GM23338 (cell line): ENCODE measurements at regions not wholly inside any gene's neighbourhood (a gene's known extent, or its start where the extent isn't known, plus 50 kb on each side); places are given as distances from the start of the nearest gene placed in this dataset.

Experiments used
- ATAC-seq: fragments of 200-7000 bp; cut with Tn5 transposase; 3 replicates; pipeline ENCODE4 v1.9.1; 2020
- DNase-seq: peaks from one replicate; pipeline ENCODE4 v3.0.0-alpha.2; 2015; ENCODE audit warnings: low spot score
- H2AFZ ChIP-seq: fragments of 200-600 bp; sonication (generic); 2 replicates; pipeline ENCODE4 v1.8.0; 2016; ENCODE audit warnings: antibody characterized with exemption, mild to moderate bottlenecking, moderate library complexity
- H3F3A ChIP-seq: fragments of 200-600 bp; sonication (generic); replicated peaks from 2 replicates; pipeline ENCODE4 v1.8.0; 2017; ENCODE audit warnings: antibody characterized with exemption, mixed run types, low read depth
- H3K27ac ChIP-seq: fragments of 200-600 bp; sonication (generic); 2 replicates; pipeline ENCODE4 v1.6.1; 2016; ENCODE audit warnings: low read depth
- H3K27me3 ChIP-seq: fragments of 200-600 bp; sonication (generic); 2 replicates; pipeline ENCODE4 v1.8.0; 2016; ENCODE audit warnings: mild to moderate bottlenecking, mixed run types, moderate library complexity; ENCODE audit not compliant: insufficient read depth
- H3K36me3 ChIP-seq: fragments of 200-600 bp; sonication (generic); 2 replicates; pipeline ENCODE4 v1.8.0; 2016; ENCODE audit warnings: mild to moderate bottlenecking; ENCODE audit not compliant: insufficient read depth
- H3K4me1 ChIP-seq: fragments of 200-600 bp; sonication (generic); 2 replicates; pipeline ENCODE4 v1.8.0; 2016; ENCODE audit warnings: mild to moderate bottlenecking, moderate library complexity; ENCODE audit not compliant: insufficient read depth
- H3K4me2 ChIP-seq: fragments of 200-600 bp; sonication (generic); 2 replicates; pipeline ENCODE4 v1.7.1; 2017; ENCODE audit warnings: mixed run types
- H3K4me3 ChIP-seq: fragments of 200-600 bp; sonication (generic); 2 replicates; pipeline ENCODE4 v1.6.1; 2016; ENCODE audit warnings: mixed run types
- H3K79me2 ChIP-seq: fragments of 200-600 bp; sonication (generic); replicated peaks from 2 replicates; pipeline ENCODE4 v1.8.0; 2017; ENCODE audit warnings: mild to moderate bottlenecking; ENCODE audit not compliant: insufficient read depth
- H3K9me2 ChIP-seq: fragments of 200-600 bp; sonication (generic); 2 replicates; pipeline ENCODE4 v1.8.0; 2017; ENCODE audit not compliant: insufficient read depth
- H4K20me1 ChIP-seq: fragments of 200-600 bp; sonication (generic); replicated peaks from 2 replicates; pipeline ENCODE4 v1.8.0; 2017; ENCODE audit warnings: mild to moderate bottlenecking; ENCODE audit not compliant: insufficient read depth
- H3K27ac Mint-ChIP-seq: 2 replicates; pipeline ENCODE4 v1.8.0; 2020; ENCODE audit warnings: inconsistent platforms, mild to moderate bottlenecking, moderate library complexity, mixed read lengths
- H3K27me3 Mint-ChIP-seq: 3 replicates; pipeline ENCODE4 v1.8.0; 2022; ENCODE audit warnings: low read depth, mild to moderate bottlenecking, moderate library complexity, mixed read lengths, inconsistent platforms; ENCODE audit not compliant: insufficient read depth, poor library complexity
- H3K36me3 Mint-ChIP-seq: 3 replicates; pipeline ENCODE4 v1.8.0; 2021; ENCODE audit warnings: low read depth, mild to moderate bottlenecking, inconsistent platforms, moderate library complexity, mixed read lengths
- H3K4me1 Mint-ChIP-seq: 3 replicates; pipeline ENCODE4 v1.8.0; 2020; ENCODE audit warnings: mild to moderate bottlenecking, inconsistent platforms, mixed read lengths
- H3K4me3 Mint-ChIP-seq: 3 replicates; pipeline ENCODE4 v1.8.0; 2021; ENCODE audit warnings: moderate library complexity, mild to moderate bottlenecking, inconsistent platforms, mixed read lengths
- H3K9me3 Mint-ChIP-seq: 3 replicates; pipeline ENCODE4 v1.8.0; 2020; ENCODE audit warnings: moderate library complexity, mild to moderate bottlenecking, inconsistent platforms, mixed read lengths
- CREB1 ChIP-seq: fragments of 250-450 bp; sonication (Bioruptor Pico); IDR thresholded peaks from 2 replicates; pipeline ENCODE4 v1.5.0; 2020; ENCODE audit warnings: low read depth, mild to moderate bottlenecking, moderate library complexity
- CTCF ChIP-seq, 2 experiments: fragments of 200-600 bp in 1 of 2; sonication (generic) in 1 of 2; conservative IDR thresholded peaks; 2 replicates each; pipeline versions ENCODE4 v1.5.1 to v1.6.1; 2016 to 2017; ENCODE audit warnings: antibody characterized with exemption in 2 of 2, low read depth in 2 of 2, mild to moderate bottlenecking in 2 of 2, moderate library complexity in 1 of 2
- EZH2 ChIP-seq: fragments of 200-600 bp; sonication (generic); IDR thresholded peaks from one replicate; pipeline ENCODE4 v1.8.0; 2017; ENCODE audit warnings: antibody characterized with exemption, mild to moderate bottlenecking, low read depth; ENCODE audit not compliant: unreplicated experiment
- EZH2phosphoT487 ChIP-seq: fragments of 200-600 bp; sonication (generic); IDR thresholded peaks from one replicate; pipeline ENCODE4 v1.8.1; 2018; ENCODE audit warnings: antibody characterized with exemption; ENCODE audit not compliant: unreplicated experiment
- JUNB ChIP-seq: IDR thresholded peaks from one replicate; pipeline ENCODE4 v1.6.1; 2016; ENCODE audit warnings: antibody characterized with exemption; ENCODE audit not compliant: unreplicated experiment
- NANOG ChIP-seq: IDR thresholded peaks from 2 replicates; pipeline ENCODE4 v1.6.1; 2016; ENCODE audit warnings: antibody characterized with exemption, borderline replicate concordance
- POLR2AphosphoS5 ChIP-seq: IDR thresholded peaks from 2 replicates; pipeline ENCODE4 v1.6.1; 2016; ENCODE audit warnings: antibody characterized with exemption, low read depth
- STAT1 ChIP-seq: IDR thresholded peaks from one replicate; pipeline ENCODE4 v1.6.1; 2016; ENCODE audit warnings: antibody characterized with exemption; ENCODE audit not compliant: unreplicated experiment
- ZNF114 ChIP-seq: fragments of 250-450 bp; sonication (Bioruptor Pico); IDR thresholded peaks from 2 replicates; pipeline ENCODE4 v1.5.0; 2020; ENCODE audit warnings: mild to moderate bottlenecking, moderate library complexity
- ZNF331 ChIP-seq: fragments of 250-450 bp; sonication (Bioruptor Pico); IDR thresholded peaks from 2 replicates; pipeline ENCODE4 v1.5.0; 2020; ENCODE audit warnings: low read depth, mild to moderate bottlenecking, moderate library complexity
- ZNF462 ChIP-seq: fragments of 250-450 bp; sonication (Bioruptor Pico); IDR thresholded peaks from 2 replicates; pipeline ENCODE4 v1.5.0; 2020; ENCODE audit warnings: mild to moderate bottlenecking, moderate library complexity
- TF ChIP-seq, protein P1 (sequence below): IDR thresholded peaks from 2 replicates; pipeline ENCODE4 v1.6.1; 2016; ENCODE audit warnings: antibody characterized with exemption
- TF ChIP-seq, protein P2 (sequence below): IDR thresholded peaks from one replicate; pipeline ENCODE4 v1.6.1; 2018; ENCODE audit warnings: antibody characterized with exemption; ENCODE audit not compliant: unreplicated experiment

DNA sequence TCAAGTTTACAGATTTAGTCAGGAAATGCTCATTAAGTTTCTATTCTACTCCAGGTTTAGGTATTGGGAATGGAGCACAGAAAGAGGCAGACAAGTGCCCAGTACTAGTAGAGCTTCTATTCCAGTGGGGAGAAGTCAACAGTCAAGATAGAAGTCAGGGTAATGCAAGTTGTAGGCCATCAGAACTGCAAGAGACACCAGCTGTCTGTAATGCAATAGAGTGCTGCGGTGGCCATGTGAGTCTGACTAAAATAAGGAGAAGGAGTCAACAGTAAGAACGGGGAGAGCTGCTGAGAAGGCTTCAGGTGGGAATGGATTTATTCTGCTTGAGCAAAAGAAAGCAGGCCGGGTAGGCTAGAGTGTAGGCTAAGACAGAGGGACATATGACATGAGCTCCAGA is 515.0 kb downstream of the QKI start:
- Histone ChIP-seq H3K9me2 (0 out of 2 replicates have a peak, but pooled peaks cover 5% of the 10 kb centered on the region), H3K4me3 (no peak overlapping the region), H3K27me3 (no peaks in the 10 kb centered on the region), H3F3A (no peaks in the 10 kb centered on the region), H3K79me2 (no peaks in the 10 kb centered on the region), H4K20me1 (no peaks in the 10 kb centered on the region), H3K4me1 (peaks cover 11% of the 10 kb centered on the region), H2AFZ (no peak overlapping the region), H3K27ac (no peak overlapping the region), H3K4me2 (no peak overlapping the region), H3K36me3 (no peaks in the 10 kb centered on the region)
- Mint-ChIP-seq H3K4me3 (no peak overlapping the region), H3K27ac (no peak overlapping the region), H3K27me3 (peaks cover 6% of the 10 kb centered on the region), H3K9me3 (no peaks in the 10 kb centered on the region; the same call in 2 of the 3 replicates), H3K4me1 (peaks cover 6% of the 10 kb centered on the region), H3K36me3 (peaks cover under 1% of the 10 kb centered on the region; the same call in 1 of the 3 replicates)
- ATAC-seq (no peak), DNase-seq (no peak)
- TF ChIP-seq ZNF331 (CRISPR knock-in tag) (no peak), CTCF (conservative IDR thresholded peaks at IDR 0.05; ENCODE audit: low read depth in 2 of 2) (no peak), NANOG (no peak), STAT1 (no peak), EZH2 (no peak), JUNB (no peak), ZNF462 (CRISPR knock-in tag) (no peak), ZNF114 (no peak), EZH2phosphoT487 (no peak), CREB1 (CRISPR knock-in tag) (no peak), POLR2AphosphoS5 (no peak)
- TF ChIP-seq, protein P1, sequence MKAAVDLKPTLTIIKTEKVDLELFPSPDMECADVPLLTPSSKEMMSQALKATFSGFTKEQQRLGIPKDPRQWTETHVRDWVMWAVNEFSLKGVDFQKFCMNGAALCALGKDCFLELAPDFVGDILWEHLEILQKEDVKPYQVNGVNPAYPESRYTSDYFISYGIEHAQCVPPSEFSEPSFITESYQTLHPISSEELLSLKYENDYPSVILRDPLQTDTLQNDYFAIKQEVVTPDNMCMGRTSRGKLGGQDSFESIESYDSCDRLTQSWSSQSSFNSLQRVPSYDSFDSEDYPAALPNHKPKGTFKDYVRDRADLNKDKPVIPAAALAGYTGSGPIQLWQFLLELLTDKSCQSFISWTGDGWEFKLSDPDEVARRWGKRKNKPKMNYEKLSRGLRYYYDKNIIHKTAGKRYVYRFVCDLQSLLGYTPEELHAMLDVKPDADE: no peak
- TF ChIP-seq, protein P2, sequence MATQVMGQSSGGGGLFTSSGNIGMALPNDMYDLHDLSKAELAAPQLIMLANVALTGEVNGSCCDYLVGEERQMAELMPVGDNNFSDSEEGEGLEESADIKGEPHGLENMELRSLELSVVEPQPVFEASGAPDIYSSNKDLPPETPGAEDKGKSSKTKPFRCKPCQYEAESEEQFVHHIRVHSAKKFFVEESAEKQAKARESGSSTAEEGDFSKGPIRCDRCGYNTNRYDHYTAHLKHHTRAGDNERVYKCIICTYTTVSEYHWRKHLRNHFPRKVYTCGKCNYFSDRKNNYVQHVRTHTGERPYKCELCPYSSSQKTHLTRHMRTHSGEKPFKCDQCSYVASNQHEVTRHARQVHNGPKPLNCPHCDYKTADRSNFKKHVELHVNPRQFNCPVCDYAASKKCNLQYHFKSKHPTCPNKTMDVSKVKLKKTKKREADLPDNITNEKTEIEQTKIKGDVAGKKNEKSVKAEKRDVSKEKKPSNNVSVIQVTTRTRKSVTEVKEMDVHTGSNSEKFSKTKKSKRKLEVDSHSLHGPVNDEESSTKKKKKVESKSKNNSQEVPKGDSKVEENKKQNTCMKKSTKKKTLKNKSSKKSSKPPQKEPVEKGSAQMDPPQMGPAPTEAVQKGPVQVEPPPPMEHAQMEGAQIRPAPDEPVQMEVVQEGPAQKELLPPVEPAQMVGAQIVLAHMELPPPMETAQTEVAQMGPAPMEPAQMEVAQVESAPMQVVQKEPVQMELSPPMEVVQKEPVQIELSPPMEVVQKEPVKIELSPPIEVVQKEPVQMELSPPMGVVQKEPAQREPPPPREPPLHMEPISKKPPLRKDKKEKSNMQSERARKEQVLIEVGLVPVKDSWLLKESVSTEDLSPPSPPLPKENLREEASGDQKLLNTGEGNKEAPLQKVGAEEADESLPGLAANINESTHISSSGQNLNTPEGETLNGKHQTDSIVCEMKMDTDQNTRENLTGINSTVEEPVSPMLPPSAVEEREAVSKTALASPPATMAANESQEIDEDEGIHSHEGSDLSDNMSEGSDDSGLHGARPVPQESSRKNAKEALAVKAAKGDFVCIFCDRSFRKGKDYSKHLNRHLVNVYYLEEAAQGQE: no peak
